WI38 (cell line): ENCODE measurements at regions not wholly inside any gene's neighbourhood (a gene's known extent, or its start where the extent isn't known, plus 50 kb on each side); places are given as distances from the start of the nearest gene placed in this dataset.
"Not testable (repeated sequence)": the region's sequence is repeated elsewhere in the genome, so short reads cannot be mapped to it uniquely, and the experiment has no call there.

Experiments
- H3K4me3 ChIP-seq: 2 replicates; pipeline ENCODE4 v1.5.1; 2011; ENCODE audit warnings: low read depth, mild to moderate bottlenecking, control low read depth, low read length
- TF ChIP-seq, protein P1 (sequence below): IDR thresholded peaks from 2 replicates; pipeline ENCODE4 v1.5.1; 2012; ENCODE audit warnings: low read depth, mild to moderate bottlenecking, control low read depth, low read length

GRCh38 chr5:97234380-97234779 is 51.3 kb upstream of the RIOK2 start:
- not testable (repeated sequence) for H3K4me3 ChIP-seq

DNA sequence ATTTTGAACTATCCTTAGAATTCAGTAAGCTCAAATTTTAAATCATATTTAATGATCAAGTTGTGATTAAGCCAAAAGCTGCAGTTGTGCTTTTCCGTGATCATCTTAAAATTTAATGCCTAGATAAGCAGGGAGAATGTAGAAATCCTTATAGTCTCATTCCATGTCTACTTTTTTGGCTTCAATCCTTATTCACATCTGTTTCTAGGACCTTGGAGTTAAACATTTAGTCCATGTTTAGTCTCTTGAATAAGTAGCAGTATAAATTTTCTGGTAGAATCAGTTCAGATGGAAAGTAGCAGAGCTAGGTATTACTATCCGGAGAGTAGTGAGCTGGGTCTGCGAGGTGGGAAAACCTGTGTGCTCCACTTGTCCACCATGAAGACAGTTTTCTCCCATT is 59.3 kb upstream of the RIOK2 start:
- TF ChIP-seq, protein P1, sequence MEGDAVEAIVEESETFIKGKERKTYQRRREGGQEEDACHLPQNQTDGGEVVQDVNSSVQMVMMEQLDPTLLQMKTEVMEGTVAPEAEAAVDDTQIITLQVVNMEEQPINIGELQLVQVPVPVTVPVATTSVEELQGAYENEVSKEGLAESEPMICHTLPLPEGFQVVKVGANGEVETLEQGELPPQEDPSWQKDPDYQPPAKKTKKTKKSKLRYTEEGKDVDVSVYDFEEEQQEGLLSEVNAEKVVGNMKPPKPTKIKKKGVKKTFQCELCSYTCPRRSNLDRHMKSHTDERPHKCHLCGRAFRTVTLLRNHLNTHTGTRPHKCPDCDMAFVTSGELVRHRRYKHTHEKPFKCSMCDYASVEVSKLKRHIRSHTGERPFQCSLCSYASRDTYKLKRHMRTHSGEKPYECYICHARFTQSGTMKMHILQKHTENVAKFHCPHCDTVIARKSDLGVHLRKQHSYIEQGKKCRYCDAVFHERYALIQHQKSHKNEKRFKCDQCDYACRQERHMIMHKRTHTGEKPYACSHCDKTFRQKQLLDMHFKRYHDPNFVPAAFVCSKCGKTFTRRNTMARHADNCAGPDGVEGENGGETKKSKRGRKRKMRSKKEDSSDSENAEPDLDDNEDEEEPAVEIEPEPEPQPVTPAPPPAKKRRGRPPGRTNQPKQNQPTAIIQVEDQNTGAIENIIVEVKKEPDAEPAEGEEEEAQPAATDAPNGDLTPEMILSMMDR: no peak
- H3K4me3 ChIP-seq: no peak overlapping the region

DNA sequence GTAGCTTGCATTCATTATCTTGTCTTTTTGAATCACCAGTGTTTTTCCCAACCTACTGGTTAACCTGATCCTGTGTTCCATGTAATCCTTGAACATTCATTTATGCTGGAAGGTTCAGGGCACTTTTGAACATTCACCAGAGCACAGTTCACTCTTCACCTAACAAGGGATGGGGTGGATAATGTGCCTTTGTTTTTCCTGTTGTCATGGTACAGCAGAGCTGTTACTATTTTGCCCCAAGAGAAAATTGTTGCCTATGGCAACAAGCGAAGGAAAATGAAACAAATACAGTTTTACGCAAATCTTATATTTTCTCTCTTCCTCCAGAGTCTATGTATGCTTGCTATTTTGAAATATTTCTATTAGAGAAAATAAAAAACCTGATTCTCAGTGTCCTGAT is 60.3 kb upstream of the RIOK2 start:
- H3K4me3 ChIP-seq: no peak overlapping the region
- TF ChIP-seq, protein P1: no peak

GRCh38 chr5:97245386-97245785 is 62.3 kb upstream of the RIOK2 start:
- TF ChIP-seq, protein P1: no peak
- H3K4me3 ChIP-seq: no peak overlapping the region

- no peak overlapping the region for H3K4me3 ChIP-seq
- TF ChIP-seq, protein P1: no peak
These were observed 67.1 kb upstream of the RIOK2 start for GRCh38 chr5:97250113-97250512.

DNA sequence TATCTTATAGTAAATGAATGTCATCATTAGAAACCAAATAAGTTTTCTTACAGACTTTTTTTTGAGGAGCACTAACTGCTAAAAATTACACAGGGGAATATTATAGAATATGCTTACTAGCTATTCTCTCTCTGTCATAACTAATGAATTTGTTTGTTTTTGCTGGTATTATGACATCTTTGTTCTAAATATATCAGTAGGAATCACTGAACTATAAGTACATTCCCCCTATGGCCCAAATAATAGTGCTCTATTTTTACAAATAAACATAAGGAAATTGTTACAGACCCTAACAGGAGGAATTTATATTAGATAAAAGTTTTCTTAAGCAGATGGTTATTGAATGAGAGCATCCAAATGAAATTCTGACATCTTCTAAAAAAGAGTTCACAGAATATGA is 83.0 kb upstream of the RIOK2 start:
- H3K4me3 ChIP-seq: no peak overlapping the region
- TF ChIP-seq, protein P1: no peak

DNA sequence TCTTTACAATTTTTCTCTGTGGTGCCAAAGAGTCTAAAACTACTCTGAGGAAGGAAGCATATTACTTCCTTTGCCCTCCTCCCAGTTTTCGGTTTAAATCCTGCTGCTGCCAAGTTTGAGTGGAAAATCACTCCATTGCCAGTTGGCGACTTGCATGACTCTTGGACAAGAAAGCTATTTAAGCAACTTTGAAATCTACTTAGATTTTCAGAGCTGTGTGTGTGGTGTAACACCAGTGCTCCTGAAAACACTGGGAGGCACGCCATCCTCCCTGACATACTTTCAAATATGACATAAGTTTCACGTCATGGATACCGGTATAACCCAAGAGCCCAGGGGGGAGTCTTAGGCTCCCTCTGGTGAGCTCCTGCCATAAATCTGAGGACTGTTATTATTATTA is 83.5 kb upstream of the RIOK2 start:
- TF ChIP-seq, protein P1: no peak
- no peak overlapping the region for H3K4me3 ChIP-seq

DNA sequence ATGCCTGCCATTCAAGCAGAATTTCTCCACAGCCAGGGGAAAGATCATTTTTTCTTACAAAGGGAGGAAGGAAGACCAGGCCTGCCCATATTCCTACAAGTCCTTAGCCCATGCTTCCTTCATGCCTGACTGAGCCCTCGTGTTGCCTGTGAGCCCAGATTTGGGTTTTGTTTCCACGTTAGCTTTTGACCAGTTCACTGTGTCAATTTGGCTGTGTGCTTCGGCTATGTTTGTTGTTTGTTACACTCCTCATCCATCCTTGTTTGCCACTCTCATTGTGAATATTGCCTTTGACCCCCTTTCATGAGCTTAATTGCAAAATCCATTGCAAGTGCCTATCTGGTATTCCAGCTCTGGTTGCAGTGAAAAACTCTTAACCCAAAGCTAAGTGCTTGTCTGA is 84.7 kb upstream of the RIOK2 start:
- H3K4me3 ChIP-seq: no peak overlapping the region
- TF ChIP-seq, protein P1: no peak
